Breast epithelium (tissue), 3 donors: ENCODE measurements at regions not wholly inside any gene's neighbourhood (a gene's known extent, or its start where the extent isn't known, plus 50 kb on each side); places are given as distances from the start of the nearest gene placed in this dataset.

Experiments
- CTCF ChIP-seq, 3 donors: fragments of 450-650 bp; IDR thresholded peaks; one replicate each; pipeline ENCODE4 v1.5.1; 2016 to 2017; ENCODE audit warnings: antibody characterized with exemption in 3 of 3, mild to moderate bottlenecking in 3 of 3, moderate library complexity in 3 of 3
- POLR2A ChIP-seq: fragments of 450-650 bp; IDR thresholded peaks from one replicate; pipeline ENCODE4 v1.6.1; 2016; ENCODE audit warnings: antibody characterized with exemption, mild to moderate bottlenecking, moderate library complexity

- TF ChIP-seq CTCF (IDR thresholded peaks at IDR 0.05): no peak
- no peak for TF ChIP-seq POLR2A
Observed at GRCh38 chr20:7665376-7665775, 274.9 kb downstream of the HAO1 start.
